A673 (cell line): ENCODE measurements at regions not wholly inside any gene's neighbourhood (a gene's known extent, or its start where the extent isn't known, plus 50 kb on each side); places are given as distances from the start of the nearest gene placed in this dataset.

Experiments
- BruUV-seq: library from RNA; stranded (reverse); fragments of 400-500 nt; replicated peaks from 2 replicates; lab custom pipeline; 2021; lab: Mats Ljungman, UMichigan
- CTCF ChIA-PET: fragments of 300-600 bp; sonication (Branson Sonifier 250); formaldehyde crosslinking; loops from one replicate; lab custom pipeline; 2022; ENCODE audit warnings: antibody characterized with exemption; lab: Charles Lee
- POLR2A ChIA-PET: fragments of 300-600 bp; sonication (Branson Sonifier 250); formaldehyde crosslinking; loops from one replicate; lab custom pipeline; 2022; ENCODE audit warnings: antibody characterized with exemption; ENCODE audit not compliant: low non-redundant PET; lab: Charles Lee
- DNase-seq: peaks from one replicate; pipeline ENCODE4 v3.0.0-alpha.2; 2015; ENCODE audit warnings: low spot score
- H3K27ac ChIP-seq: fragments of 200-600 bp; sonication (generic); 2 replicates; pipeline ENCODE4 v1.5.1; 2016; ENCODE audit warnings: mixed run types, low read depth, mild to moderate bottlenecking, mixed read lengths, antibody characterized with exemption, low read length; ENCODE audit not compliant: poor library complexity, severe bottlenecking
- H3K27me3 ChIP-seq: fragments of 200-600 bp; sonication (generic); replicated peaks from 2 replicates; pipeline ENCODE4 v1.6.1; 2017; ENCODE audit warnings: mixed run types, low read depth, mild to moderate bottlenecking, mixed read lengths, antibody characterized with exemption, low read length; ENCODE audit not compliant: insufficient read depth, poor library complexity
- H3K36me3 ChIP-seq: fragments of 200-600 bp; sonication (generic); 2 replicates; pipeline ENCODE4 v1.6.1; 2016; ENCODE audit warnings: mixed run types, mild to moderate bottlenecking, mixed read lengths, antibody characterized with exemption, low read length; ENCODE audit not compliant: insufficient read depth, poor library complexity, severe bottlenecking
- H3K4me1 ChIP-seq: fragments of 200-600 bp; sonication (generic); 2 replicates; pipeline ENCODE4 v1.6.1; 2017; ENCODE audit warnings: mixed run types, mild to moderate bottlenecking, mixed read lengths, antibody characterized with exemption, low read length; ENCODE audit not compliant: insufficient read depth, poor library complexity, severe bottlenecking
- H3K4me3 ChIP-seq: fragments of 200-600 bp; sonication (generic); 2 replicates; pipeline ENCODE4 v1.5.1; 2016; ENCODE audit warnings: low read depth, mixed run types, mild to moderate bottlenecking, mixed read lengths, low read length; ENCODE audit not compliant: poor library complexity, severe bottlenecking
- H3K9me3 ChIP-seq: fragments of 200-600 bp; sonication (generic); 2 replicates; pipeline ENCODE4 v1.6.1; 2016; ENCODE audit warnings: mixed run types, low read depth, mild to moderate bottlenecking, mixed read lengths, antibody characterized with exemption, low read length; ENCODE audit not compliant: poor library complexity, severe bottlenecking
- CTCF ChIP-seq: fragments of 300-800, 200-600 bp; sonication (generic); conservative IDR thresholded peaks from 2 replicates; pipeline ENCODE4 v1.5.1; 2017; ENCODE audit warnings: low read depth, mild to moderate bottlenecking, antibody characterized with exemption, low read length, moderate library complexity, mixed read lengths
- EZH2 ChIP-seq: fragments of 200-600 bp; sonication (generic); IDR thresholded peaks from 2 replicates; pipeline ENCODE4 v1.6.1; 2017; ENCODE audit warnings: borderline replicate concordance, low read depth, mild to moderate bottlenecking, mixed read lengths, antibody characterized with exemption, low read length; ENCODE audit not compliant: poor library complexity, severe bottlenecking
- intact Hi-C: fragments of 100-400 bp; cut with micrococcal nuclease; formaldehyde crosslinking; loops from one replicate; pipeline ENCODE4 v1.10.0; 2022; ENCODE audit not compliant: unreplicated experiment

GRCh38 chr2:183606718-183607085 lies 482.5 kb downstream of the NUP35 start:
- no peaks in the 10 kb centered on the region for H3K4me1 ChIP-seq
- no peaks in the 10 kb centered on the region for H3K27me3 ChIP-seq
- intact Hi-C loops, result no loop called here
- DNase-seq, result no peak
- CTCF ChIA-PET, result no interaction called here
- POLR2A ChIA-PET, result no interaction called here
- BruUV-seq, result no TSS peak
- TF ChIP-seq CTCF, result no peak
- TF ChIP-seq EZH2, result no peak
- H3K36me3 ChIP-seq, result no peaks in the 10 kb centered on the region
- no peak overlapping the region for H3K27ac ChIP-seq
- H3K9me3 ChIP-seq, result no peaks in the 10 kb centered on the region
- H3K4me3 ChIP-seq, result no peak overlapping the region

- H3K4me3 ChIP-seq, result no peak overlapping the region
- no peaks in the 10 kb centered on the region for H3K9me3 ChIP-seq
- ChIA-PET POLR2A (no interaction called here), CTCF (no interaction called here)
- TF ChIP-seq CTCF (no peak), EZH2 (no peak)
- no peak for DNase-seq
- no peaks in the 10 kb centered on the region for H3K27me3 ChIP-seq
- no peaks in the 10 kb centered on the region for H3K36me3 ChIP-seq
- intact Hi-C loops, result no loop called here
- H3K27ac ChIP-seq, result no peak overlapping the region
- H3K4me1 ChIP-seq, result no peaks in the 10 kb centered on the region
- BruUV-seq, result no TSS peak
These were observed 483.8 kb downstream of the NUP35 start for GRCh38 chr2:183607995-183608394.

- no peak for TF ChIP-seq EZH2
- TF ChIP-seq CTCF, result no peak
- no peak for DNase-seq
- no peak overlapping the region for H3K27ac ChIP-seq
- no peak overlapping the region for H3K4me3 ChIP-seq
- H3K36me3 ChIP-seq, result no peaks in the 10 kb centered on the region
- no TSS peak for BruUV-seq
- ChIA-PET CTCF (no interaction called here), POLR2A (no interaction called here)
- H3K27me3 ChIP-seq, result no peaks in the 10 kb centered on the region
- H3K9me3 ChIP-seq, result no peaks in the 10 kb centered on the region
- H3K4me1 ChIP-seq, result no peaks in the 10 kb centered on the region
- intact Hi-C loops, result no loop called here
These were observed 484.5 kb downstream of the NUP35 start for GRCh38 chr2:183608747-183609146.
